HG02798 (cell line): ENCODE measurements at regions not wholly inside any gene's neighbourhood (a gene's known extent, or its start where the extent isn't known, plus 50 kb on each side); places are given as distances from the start of the nearest gene placed in this dataset.
A peak's percentile ranks its signal among the peaks of the same experiment; 100 is the strongest.

Experiments used
- ATAC-seq: cut with Tn5 transposase; IDR thresholded peaks from one replicate; pipeline ENCODE4 v1.9.1; 2021; ENCODE audit warnings: mild to moderate bottlenecking; ENCODE audit not compliant: unreplicated experiment, poor library complexity

DNA sequence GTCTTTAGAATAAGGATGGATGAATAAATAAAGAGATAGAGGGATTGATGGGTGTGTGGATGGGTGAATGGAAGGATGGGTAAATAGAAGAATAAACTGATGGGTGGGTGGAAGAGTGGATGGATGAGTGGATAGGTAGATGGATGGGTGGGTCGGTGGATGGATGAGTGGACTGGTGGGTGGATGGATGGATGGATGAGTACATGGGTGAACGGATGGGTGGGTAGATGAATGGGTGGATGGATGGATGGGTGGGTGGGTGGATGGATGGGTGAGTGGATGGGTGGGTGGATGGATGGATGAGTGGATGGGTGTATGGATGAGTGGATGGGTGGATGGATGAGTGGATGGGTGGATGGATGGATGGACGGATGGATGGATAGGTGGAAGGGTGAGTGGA is 65.7 kb upstream of the FOXC1 start:
- ATAC-seq, result no peak

DNA sequence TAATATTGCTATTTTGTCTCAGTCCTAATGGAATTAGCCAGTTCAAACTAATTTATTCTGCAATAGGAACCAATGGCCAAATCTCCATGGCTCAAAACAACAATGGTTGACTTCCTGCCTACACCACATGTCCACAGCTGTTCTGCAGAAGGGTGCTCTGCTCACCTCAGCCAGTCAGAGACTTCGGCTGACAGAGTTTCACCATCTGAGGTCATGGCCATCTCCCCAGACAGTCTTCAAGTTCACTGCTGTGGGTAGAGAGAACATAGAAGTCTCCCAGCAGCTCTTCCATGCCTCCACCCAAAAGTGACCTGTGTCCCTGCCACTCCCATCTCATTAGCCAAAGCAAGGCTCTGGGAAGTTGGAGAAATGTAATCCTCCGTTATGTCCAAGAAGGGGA is 65.1 kb upstream of the FOXC1 start:
- no peak for ATAC-seq

DNA sequence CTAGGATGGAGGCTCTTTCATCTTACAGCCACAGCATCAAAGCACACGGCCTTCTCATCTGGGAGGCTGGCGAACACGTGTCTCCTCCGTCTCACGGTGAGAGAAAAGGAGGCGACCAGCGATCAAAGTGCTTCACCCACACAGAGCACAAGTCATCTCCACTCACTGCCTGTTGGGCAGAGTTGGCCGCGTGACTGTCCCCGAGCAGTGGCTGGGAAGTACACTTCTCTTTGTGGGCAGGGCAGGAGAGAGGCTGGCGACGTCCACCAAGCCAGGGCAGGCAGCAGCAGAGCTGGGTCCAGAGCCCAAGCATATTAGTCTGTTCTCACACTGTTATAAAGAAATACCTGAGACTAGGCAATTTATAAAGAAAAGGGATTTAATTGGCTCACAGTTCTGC is 64.1 kb upstream of the FOXC1 start:
- no peak for ATAC-seq

DNA sequence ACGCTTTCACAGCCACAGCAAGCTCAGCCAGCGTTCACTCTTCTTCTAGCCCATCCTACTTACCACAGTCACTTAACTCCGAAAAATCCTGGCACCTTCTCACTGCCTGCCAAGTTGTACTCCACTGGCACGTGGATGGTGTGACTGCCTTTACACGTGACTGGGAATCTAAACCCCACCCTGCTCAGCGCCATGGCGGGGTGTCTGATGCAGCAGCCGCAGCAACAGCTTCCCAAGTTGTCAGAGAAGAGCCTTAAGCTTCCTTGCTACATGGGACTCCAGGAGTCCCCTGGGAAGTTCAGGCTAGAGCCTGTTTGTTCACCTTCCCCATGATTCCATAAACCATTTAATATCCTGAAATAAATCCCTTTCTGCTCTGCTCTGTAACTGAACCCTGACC is 61.9 kb upstream of the FOXC1 start:
- no peak for ATAC-seq

DNA sequence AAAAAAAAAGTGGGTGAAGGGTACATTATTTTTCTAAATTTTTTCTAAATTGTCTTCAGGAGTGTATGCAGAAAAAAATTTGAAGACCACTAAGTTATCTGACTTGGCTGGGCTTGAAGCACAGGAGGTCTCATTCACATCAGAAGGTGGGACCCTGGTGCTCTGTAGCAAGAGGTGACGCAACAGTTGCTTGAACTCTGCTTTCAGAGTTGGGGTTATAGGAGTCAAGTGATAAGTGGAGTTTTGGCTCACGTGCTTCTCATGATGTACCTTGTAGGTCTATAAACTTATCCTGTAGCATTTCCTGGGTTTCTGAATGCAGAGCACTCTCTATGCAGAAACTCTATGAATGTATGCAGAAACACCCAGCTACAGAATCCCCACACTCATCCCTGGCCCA is 58.5 kb upstream of the FOXC1 start:
- no peak for ATAC-seq

DNA sequence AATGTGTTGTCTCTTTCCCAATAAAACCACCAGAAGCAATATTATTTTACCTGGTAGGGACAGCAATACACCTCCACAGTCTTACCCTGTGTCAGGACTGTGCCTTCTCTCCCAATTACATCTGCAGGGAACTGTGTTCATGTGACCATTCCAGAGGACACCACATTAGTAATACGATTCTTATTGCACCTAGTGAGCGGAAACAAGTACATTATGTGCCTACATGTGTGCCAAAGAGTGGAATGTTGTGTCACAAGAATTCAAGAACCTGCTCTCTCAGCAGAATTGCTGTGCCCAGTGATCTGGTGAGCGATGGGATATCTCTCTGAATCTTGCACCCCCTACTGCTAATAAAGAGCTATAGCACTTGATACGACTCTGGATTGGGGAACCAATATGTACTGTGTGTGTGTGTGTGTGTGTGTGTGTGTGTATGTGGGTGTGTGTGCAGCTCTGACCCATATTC is 57.4 kb upstream of the FOXC1 start:
- no peak for ATAC-seq

DNA sequence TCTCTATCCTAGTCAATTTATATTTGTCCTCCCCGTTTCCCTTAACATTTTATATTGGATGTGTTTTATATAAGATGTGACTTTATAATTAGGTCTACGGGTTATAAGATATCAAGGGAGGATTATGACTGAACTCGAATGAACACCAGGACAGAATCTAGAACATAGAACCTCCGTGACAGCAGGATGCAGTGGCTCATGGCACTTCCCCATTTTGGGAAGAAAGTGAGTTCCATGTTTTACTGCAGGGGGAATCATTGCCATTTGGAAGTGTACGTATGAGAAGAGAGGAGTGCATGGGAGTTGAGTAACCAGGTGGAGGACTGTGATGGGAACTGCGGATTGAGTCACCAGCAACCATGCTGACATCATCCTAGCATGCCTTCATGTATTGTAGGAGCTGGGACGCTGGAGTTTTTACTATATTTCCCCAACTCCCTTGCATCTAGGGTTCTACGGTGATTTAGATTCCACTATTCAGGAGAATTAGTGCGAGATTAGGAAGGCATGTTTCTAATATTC is 56.1 kb upstream of the FOXC1 start:
- no peak for ATAC-seq

DNA sequence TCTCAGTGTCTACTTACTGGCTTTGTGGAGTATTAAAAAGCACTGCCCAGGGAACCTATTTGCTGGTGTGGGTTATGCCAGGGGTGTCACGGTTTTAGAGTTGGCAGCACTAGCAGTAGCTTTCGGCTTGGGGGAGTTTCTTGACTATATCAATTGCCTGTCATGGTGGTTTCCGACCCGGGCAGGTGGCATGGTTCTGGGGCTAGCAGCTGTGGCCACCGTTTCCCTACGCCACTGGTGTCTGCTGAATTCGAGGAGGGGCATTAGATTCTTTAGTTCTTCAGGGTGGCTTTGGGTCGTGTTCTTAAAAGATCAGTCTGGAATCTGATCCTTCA is 55.6 kb upstream of the FOXC1 start:
- ATAC-seq, result no peak

DNA sequence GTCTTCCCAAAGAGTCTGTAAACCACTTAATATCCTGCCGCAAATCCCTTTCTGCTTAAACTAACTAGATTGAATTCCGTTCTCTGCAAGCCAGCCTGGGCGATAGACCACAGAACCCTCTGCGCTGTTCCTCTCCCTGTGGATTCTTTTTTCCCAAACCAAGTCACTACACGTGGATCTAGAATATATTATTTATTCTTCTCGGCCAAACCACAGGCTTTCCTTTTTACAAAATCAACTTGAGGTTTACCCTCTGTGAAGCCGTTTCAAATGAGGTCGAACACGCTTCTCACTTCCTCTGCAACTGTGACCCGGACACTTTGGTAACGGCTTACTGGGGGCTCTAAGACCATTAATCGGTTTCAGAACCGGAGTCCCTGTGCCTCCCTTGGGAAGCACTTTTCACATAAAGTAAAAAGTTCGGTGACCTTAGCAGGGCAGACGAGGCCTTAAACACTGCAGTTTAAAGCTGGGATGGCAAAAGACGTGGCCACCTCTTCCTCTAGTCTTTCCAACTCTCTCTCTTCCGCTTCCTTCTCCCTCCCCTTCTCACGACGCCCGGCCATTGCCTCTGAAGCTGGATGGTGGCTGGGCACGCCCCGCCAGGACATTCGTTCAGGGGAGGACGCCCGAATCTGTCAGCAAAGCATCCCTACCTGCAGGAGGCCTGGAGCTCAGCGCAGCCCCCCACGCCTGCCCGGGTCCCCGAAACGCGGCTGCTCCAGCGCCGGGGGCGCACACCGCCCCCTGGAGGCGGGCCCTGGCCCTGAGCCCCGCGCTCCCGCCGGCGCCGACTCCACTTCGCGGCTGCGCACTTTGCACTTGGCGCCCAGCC is 55.0 kb upstream of the FOXC1 start:
- ATAC-seq, result peak; percentile 68

DNA sequence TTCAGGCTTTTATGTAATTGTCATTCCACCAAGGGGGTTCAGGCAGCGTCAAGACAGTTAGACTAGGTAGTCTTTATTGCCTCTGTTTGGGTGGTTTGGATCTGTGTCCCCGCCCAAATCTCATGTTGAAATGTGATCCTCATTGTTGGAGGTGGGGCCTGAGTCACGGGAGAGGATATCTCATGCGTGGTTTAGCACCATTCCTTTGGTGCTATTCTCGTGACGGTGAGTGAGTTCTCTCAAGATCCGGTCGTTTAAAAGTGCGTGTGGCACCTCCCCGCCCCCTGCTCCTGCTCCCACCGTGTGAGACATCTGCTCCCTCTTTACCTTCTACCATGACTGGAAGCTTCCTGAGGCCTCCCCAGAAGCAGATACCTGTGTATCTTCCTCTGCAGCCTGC is 51.3 kb upstream of the FOXC1 start:
- no peak for ATAC-seq
